ENCODE measurements at regions not wholly inside any gene's neighbourhood (a gene's known extent, or its start where the extent isn't known, plus 50 kb on each side); places are given as distances from the start of the nearest gene placed in this dataset.

DNA sequence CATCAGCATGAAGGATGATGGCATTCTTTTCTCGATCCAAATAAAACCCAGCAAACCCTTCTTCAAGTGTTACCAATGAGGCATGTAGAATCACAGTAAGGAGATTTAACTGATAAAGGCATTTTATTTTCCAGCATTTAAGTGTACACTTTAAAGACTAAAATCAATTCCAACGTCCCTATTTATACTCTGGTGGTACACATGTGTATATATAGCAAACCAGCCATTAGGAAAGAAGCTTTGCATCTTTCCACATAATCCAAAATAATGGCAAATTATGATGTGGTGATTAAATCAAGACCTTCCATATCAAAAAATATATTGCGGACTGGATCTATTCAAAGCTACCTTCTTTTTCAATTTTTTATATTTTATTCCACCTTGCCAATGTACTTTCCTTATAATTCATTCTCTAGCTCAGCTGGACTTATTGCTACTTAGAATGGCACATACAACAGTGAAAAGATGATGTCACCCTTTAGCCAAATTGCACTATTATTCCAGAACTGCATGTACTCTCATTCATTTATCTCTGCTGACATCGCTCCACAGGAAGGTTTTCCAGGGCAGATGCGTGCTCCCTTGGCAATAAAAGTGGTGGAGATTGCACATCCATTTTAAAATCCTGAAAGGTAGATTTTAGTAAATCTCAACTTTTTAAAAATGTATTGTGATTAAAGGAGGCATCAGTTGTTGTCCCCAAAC is 63.3 kb upstream of the SLC30A5 start:
- H3K27me3 ChIP-seq, result peaks cover 0 to 4% (median 0%) of the 10 kb centered on the region in 4 donors
- H3K4me1 ChIP-seq, result no peaks in the 10 kb centered on the region

DNA sequence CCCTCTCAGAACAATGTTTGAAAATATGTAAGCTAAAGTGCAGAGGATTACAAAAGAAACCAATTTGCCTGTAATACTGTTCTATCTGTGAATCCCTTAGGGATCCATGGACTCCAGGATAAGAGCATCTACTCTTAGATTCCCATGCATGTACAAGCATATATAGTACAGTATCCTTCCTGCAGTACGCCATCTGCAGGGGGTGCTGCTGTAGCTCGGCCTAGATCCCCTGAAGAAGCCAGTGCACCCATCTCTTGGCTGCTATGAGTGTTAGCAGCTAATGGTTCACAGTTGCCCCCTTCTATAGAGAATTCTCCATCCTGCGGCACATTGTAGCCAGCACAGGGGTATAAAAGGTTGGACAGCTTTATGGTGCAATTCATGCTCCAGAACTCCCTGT is 61.8 kb upstream of the SLC30A5 start:
- H3K27me3 ChIP-seq, result peaks cover 0 to 4% (median 0%) of the 10 kb centered on the region in 4 donors

More for the DNA sequence above, 63.3 kb upstream of the SLC30A5 start:
- Histone ChIP-seq H3K4me3 (no peak overlapping the region), H3K27ac (replicated peaks in 1 of 4) (no peak overlapping the region), H3K9me3 (no peaks in the 10 kb centered on the region), H3K36me3 (no peaks in the 10 kb centered on the region)
- DNase-seq (ENCODE audit: extremely low spot score), result no peak
- TF ChIP-seq EP300 (IDR thresholded peaks at IDR 0.05) (no peak), POLR2A (IDR thresholded peaks at IDR 0.05; ENCODE audit: low read depth) (no peak)
- intact Hi-C loops (cut with DNase I), result no loop called here
- 69% methylated on average over 5 of the region's 5 CpGs for WGBS

DNA sequence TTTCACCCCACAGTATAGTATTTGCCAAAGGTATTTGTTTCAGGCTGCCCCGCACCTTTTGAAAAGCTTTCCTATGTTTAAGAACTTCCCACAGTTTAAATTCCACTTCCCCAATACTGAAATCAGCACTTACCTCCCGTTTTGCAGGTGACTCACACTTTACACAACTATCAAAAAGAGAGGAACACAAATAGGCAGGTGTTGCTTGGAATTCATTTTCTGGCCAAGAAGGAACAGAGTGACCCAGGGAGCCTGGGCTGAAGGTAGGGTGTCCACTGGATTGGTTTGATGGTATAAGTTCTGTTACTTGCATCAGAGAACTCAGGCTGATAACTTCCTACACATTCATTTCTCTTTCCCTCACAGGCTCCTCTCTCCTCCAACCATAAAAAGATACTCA is 60.1 kb upstream of the SLC30A5 start:
- Histone ChIP-seq H3K27me3 (peaks cover 0 to 4% (median 0%) of the 10 kb centered on the region in 4 donors), H3K4me3 (no peak overlapping the region), H3K36me3 (no peaks in the 10 kb centered on the region), H3K27ac (replicated peaks in 1 of 4) (no peak overlapping the region), H3K4me1 (no peaks in the 10 kb centered on the region), H3K9me3 (no peaks in the 10 kb centered on the region)
- no peak for DNase-seq (ENCODE audit: extremely low spot score)
- TF ChIP-seq CTCF (IDR thresholded peaks at IDR 0.05), result no peak
- no peak for TF ChIP-seq POLR2AphosphoS5 (IDR thresholded peaks at IDR 0.05)
- TF ChIP-seq POLR2A (IDR thresholded peaks at IDR 0.05; ENCODE audit: low read depth), result no peak
- no peak for TF ChIP-seq EP300 (IDR thresholded peaks at IDR 0.05)
- intact Hi-C loops (cut with DNase I), result no loop called here
- WGBS, result 81% methylated on average over 2 of the region's 2 CpGs

More for the DNA sequence above, 61.8 kb upstream of the SLC30A5 start:
- no peak overlapping the region for H3K27ac ChIP-seq (replicated peaks in 1 of 4)
- peak; percentile 39 for DNase-seq (ENCODE audit: extremely low spot score)
- intact Hi-C loops (cut with DNase I), result no loop called here
- no peak overlapping the region for H3K4me3 ChIP-seq
- H3K4me1 ChIP-seq, result no peaks in the 10 kb centered on the region
- no peaks in the 10 kb centered on the region for H3K9me3 ChIP-seq
- TF ChIP-seq EP300 (IDR thresholded peaks at IDR 0.05), result no peak
- TF ChIP-seq CTCF (IDR thresholded peaks at IDR 0.05), result no peak
- TF ChIP-seq POLR2AphosphoS5 (IDR thresholded peaks at IDR 0.05), result no peak
- no peaks in the 10 kb centered on the region for H3K36me3 ChIP-seq
- 87% methylated on average over 3 of the region's 3 CpGs for WGBS

DNA sequence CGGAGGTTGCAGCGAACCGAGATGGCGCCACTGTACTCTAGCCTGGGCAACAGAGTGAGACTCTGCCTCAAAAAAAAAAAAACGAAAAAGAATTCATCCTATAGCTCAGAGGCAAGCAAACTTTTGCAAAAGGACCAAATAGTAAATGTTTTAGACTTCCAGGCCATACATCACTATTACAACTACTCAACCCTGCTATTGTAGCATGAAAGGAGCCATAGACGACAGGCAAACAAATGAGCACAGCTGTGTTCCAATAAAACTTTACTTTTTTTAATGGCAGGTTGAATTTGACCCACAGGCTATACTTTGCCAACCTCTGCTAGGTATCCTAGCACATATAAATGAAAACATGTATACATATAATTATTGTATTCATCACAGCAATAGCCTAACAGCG is 58.9 kb upstream of the SLC30A5 start:
- Histone ChIP-seq H3K36me3 (no peaks in the 10 kb centered on the region), H3K27ac (replicated peaks in 1 of 4) (no peak overlapping the region), H3K9me3 (no peaks in the 10 kb centered on the region), H3K4me3 (no peak overlapping the region), H3K4me1 (no peaks in the 10 kb centered on the region), H3K27me3 (peaks cover 0 to 4% (median 0%) of the 10 kb centered on the region in 4 donors)
- DNase-seq (ENCODE audit: extremely low spot score), result no peak
- 93% methylated on average over 7 of the region's 7 CpGs for WGBS
- TF ChIP-seq POLR2AphosphoS5 (IDR thresholded peaks at IDR 0.05) (no peak), CTCF (IDR thresholded peaks at IDR 0.05) (no peak), EP300 (IDR thresholded peaks at IDR 0.05) (no peak), POLR2A (IDR thresholded peaks at IDR 0.05; ENCODE audit: low read depth) (no peak)
- intact Hi-C loops (cut with DNase I), result no loop called here

DNA sequence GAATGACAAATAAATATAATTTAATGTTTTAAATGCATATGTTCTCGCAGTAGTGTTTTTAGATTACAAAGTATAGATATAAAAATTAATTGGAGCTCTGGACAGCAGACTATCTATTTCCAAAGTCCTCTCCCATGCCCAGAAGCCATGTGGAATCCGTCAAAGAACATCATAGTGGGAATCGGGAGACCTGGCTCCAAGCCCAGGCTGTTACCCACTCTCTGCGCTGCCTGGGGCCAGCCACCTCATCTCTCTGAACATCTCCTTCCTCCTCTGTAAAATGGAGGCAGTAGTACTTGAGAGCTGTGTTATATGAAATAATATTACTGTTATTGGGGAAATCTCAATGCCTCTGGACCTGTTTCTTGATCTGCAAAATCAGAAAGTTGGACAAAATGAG is 58.1 kb upstream of the SLC30A5 start:
- 58% methylated on average over 3 of the region's 4 CpGs for WGBS
- H3K4me1 ChIP-seq, result no peaks in the 10 kb centered on the region
- H3K36me3 ChIP-seq, result no peaks in the 10 kb centered on the region
- intact Hi-C loops (cut with DNase I), result no loop called here
- no peak overlapping the region for H3K27ac ChIP-seq (replicated peaks in 1 of 4)
- no peak for TF ChIP-seq CTCF (IDR thresholded peaks at IDR 0.05)
- TF ChIP-seq POLR2A (IDR thresholded peaks at IDR 0.05; ENCODE audit: low read depth), result no peak
- TF ChIP-seq EP300 (IDR thresholded peaks at IDR 0.05), result no peak
- no peak for TF ChIP-seq POLR2AphosphoS5 (IDR thresholded peaks at IDR 0.05)
- no peak for DNase-seq (ENCODE audit: extremely low spot score)
- no peaks in the 10 kb centered on the region for H3K9me3 ChIP-seq
- H3K27me3 ChIP-seq, result peaks cover 0 to 4% (median 0%) of the 10 kb centered on the region in 4 donors
- H3K4me3 ChIP-seq, result no peak overlapping the region
